22Rv1 (cell line): ENCODE measurements at regions not wholly inside any gene's neighbourhood (a gene's known extent, or its start where the extent isn't known, plus 50 kb on each side); places are given as distances from the start of the nearest gene placed in this dataset.

Source experiments
- ZFX ChIP-seq: fragments of 450-650 bp; IDR thresholded peaks from 2 replicates; pipeline ENCODE4 v1.6.1; 2017; ENCODE audit warnings: antibody characterized with exemption, borderline replicate concordance
- TF ChIP-seq, protein P1 (sequence below): fragments of 450-650 bp; IDR thresholded peaks from 2 replicates; pipeline ENCODE4 v1.5.1; 2017; ENCODE audit warnings: mild to moderate bottlenecking

- TF ChIP-seq, protein P1, sequence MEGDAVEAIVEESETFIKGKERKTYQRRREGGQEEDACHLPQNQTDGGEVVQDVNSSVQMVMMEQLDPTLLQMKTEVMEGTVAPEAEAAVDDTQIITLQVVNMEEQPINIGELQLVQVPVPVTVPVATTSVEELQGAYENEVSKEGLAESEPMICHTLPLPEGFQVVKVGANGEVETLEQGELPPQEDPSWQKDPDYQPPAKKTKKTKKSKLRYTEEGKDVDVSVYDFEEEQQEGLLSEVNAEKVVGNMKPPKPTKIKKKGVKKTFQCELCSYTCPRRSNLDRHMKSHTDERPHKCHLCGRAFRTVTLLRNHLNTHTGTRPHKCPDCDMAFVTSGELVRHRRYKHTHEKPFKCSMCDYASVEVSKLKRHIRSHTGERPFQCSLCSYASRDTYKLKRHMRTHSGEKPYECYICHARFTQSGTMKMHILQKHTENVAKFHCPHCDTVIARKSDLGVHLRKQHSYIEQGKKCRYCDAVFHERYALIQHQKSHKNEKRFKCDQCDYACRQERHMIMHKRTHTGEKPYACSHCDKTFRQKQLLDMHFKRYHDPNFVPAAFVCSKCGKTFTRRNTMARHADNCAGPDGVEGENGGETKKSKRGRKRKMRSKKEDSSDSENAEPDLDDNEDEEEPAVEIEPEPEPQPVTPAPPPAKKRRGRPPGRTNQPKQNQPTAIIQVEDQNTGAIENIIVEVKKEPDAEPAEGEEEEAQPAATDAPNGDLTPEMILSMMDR = no peak
- TF ChIP-seq ZFX = no peak
Observed at GRCh38 chrX:10821293-10821692, 200.9 kb upstream of the MID1 start.
